KMS-11 (cell line): ENCODE measurements at regions not wholly inside any gene's neighbourhood (a gene's known extent, or its start where the extent isn't known, plus 50 kb on each side); places are given as distances from the start of the nearest gene placed in this dataset.

Experiments
- H2AFZ ChIP-seq: fragments of 200-600 bp; sonication (generic); 2 replicates; pipeline ENCODE4 v1.6.1; 2016; ENCODE audit warnings: antibody characterized with exemption, mixed run types, low read depth
- H3K27ac ChIP-seq: fragments of 200-600 bp; sonication (generic); 2 replicates; pipeline ENCODE4 v1.6.1; 2016; ENCODE audit warnings: mild to moderate bottlenecking, mixed run types
- H3K27me3 ChIP-seq: fragments of 200-600 bp; sonication (generic); 2 replicates; pipeline ENCODE4 v1.6.1; 2017; ENCODE audit warnings: mild to moderate bottlenecking, low read depth, mixed run types, moderate library complexity; ENCODE audit not compliant: insufficient read depth
- H3K36me3 ChIP-seq: fragments of 200-600 bp; sonication (generic); 2 replicates; pipeline ENCODE4 v1.6.1; 2017; ENCODE audit warnings: mild to moderate bottlenecking, mixed run types; ENCODE audit not compliant: insufficient read depth
- H3K4me1 ChIP-seq: fragments of 200-600 bp; sonication (generic); 2 replicates; pipeline ENCODE4 v1.6.1; 2016; ENCODE audit warnings: mild to moderate bottlenecking, low read depth, mixed run types; ENCODE audit not compliant: poor library complexity, severe bottlenecking
- H3K4me2 ChIP-seq: fragments of 200-600 bp; sonication (generic); 2 replicates; pipeline ENCODE4 v1.7.0; 2016; ENCODE audit warnings: mild to moderate bottlenecking, mixed run types
- H3K4me3 ChIP-seq: fragments of 200-600 bp; sonication (generic); IDR thresholded peaks from 2 replicates; pipeline ENCODE4 v1.6.1; 2017; ENCODE audit warnings: low read depth, low read length, mixed read lengths; ENCODE audit not compliant: insufficient read depth
- H3K79me2 ChIP-seq: fragments of 200-600 bp; sonication (generic); 2 replicates; pipeline ENCODE4 v1.6.1; 2016; ENCODE audit warnings: low read depth, mixed run types; ENCODE audit not compliant: insufficient read depth
- H3K9ac ChIP-seq: fragments of 200-600 bp; sonication (generic); 2 replicates; pipeline ENCODE4 v1.6.1; 2016; ENCODE audit warnings: mild to moderate bottlenecking, mixed run types
- H4K20me1 ChIP-seq: fragments of 200-600 bp; sonication (generic); 2 replicates; pipeline ENCODE4 v1.6.1; 2016; ENCODE audit warnings: mild to moderate bottlenecking, mixed run types; ENCODE audit not compliant: insufficient read depth
- TF ChIP-seq, protein P1 (sequence below): fragments of 200-600 bp; sonication (generic); conservative IDR thresholded peaks from 2 replicates; pipeline ENCODE4 v1.6.1; 2017; ENCODE audit warnings: low read depth, mild to moderate bottlenecking, antibody characterized with exemption, low read length, moderate library complexity, mixed read lengths

DNA sequence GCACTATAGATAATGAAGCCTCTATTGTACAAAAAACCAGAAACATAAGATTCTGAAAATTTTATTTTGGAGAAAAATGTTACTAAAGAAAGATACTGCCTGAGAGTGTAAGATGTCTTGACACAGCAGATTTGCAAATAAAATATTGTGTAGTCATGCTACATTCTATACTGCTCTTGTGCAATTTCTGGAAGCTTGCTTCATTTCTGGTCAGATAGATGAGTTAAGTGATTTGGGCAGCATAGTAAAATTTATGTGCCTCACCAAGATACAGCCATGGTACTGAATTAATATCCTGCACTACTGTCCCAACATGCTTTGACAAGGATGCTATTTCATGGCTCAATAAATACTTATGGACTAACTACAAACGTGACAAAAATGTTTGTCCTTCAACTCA, 55.1 kb upstream of the STARD13 start:
- Histone ChIP-seq H3K36me3 (no peaks in the 10 kb centered on the region), H3K4me2 (no peak overlapping the region), H3K79me2 (no peaks in the 10 kb centered on the region), H4K20me1 (no peaks in the 10 kb centered on the region), H3K4me1 (no peaks in the 10 kb centered on the region), H3K9ac (no peak overlapping the region), H2AFZ (no peak overlapping the region), H3K27me3 (no peaks in the 10 kb centered on the region), H3K4me3 (no peak overlapping the region), H3K27ac (no peak overlapping the region)
- TF ChIP-seq, protein P1, sequence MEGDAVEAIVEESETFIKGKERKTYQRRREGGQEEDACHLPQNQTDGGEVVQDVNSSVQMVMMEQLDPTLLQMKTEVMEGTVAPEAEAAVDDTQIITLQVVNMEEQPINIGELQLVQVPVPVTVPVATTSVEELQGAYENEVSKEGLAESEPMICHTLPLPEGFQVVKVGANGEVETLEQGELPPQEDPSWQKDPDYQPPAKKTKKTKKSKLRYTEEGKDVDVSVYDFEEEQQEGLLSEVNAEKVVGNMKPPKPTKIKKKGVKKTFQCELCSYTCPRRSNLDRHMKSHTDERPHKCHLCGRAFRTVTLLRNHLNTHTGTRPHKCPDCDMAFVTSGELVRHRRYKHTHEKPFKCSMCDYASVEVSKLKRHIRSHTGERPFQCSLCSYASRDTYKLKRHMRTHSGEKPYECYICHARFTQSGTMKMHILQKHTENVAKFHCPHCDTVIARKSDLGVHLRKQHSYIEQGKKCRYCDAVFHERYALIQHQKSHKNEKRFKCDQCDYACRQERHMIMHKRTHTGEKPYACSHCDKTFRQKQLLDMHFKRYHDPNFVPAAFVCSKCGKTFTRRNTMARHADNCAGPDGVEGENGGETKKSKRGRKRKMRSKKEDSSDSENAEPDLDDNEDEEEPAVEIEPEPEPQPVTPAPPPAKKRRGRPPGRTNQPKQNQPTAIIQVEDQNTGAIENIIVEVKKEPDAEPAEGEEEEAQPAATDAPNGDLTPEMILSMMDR = no peak

DNA sequence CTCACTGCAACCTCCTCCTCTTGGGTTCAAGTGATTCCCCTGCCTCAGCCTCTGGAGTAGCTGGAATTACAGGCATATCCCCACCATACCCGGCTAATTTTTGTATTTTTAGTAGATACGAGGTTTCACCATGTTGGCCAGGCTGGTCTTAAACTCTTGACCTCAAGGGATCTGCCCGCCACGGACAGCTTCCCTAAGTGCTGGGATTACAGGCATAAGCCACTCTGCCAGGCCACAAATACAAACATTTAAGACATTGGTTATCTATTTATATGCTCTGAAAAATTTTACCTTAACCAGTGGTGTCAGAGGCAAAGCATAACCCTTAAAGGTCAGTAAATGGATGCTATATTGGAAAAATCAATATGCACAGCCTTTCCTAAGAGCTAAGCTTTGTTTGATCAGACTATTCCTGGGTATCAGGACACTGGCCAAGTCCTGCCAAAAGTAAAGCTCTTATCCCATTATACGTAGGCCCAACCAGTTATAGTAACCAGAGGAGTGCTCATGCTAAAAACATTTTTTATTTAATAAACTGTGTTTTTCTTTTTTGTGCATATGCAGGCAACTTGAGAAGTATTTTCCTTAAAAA, 56.4 kb upstream of the STARD13 start:
- Histone ChIP-seq H3K79me2 (no peaks in the 10 kb centered on the region), H3K4me1 (no peaks in the 10 kb centered on the region), H3K4me2 (no peak overlapping the region), H3K27me3 (no peaks in the 10 kb centered on the region), H3K36me3 (no peaks in the 10 kb centered on the region), H2AFZ (no peak overlapping the region), H3K27ac (no peak overlapping the region), H4K20me1 (no peaks in the 10 kb centered on the region), H3K4me3 (no peak overlapping the region), H3K9ac (no peak overlapping the region)
- TF ChIP-seq, protein P1 = no peak

DNA sequence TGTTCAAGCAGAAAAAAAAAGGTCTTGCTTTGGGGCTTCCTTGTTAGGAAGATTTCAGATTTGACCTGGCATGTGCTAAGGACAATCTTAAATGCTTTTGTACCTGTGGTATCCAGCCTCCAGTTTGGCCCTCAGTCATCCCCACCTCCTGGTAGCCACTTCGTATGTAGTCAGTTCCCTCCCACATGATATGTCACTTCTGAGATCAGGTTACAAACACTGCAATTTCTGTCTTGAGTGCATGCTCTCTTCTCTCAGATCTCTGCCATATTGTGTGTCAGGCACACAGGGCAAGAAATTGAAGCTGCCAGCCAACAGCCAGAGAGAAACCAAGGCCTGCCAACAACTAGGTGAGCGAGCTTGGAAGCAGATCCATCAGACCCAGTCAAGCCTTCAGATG, 60.3 kb upstream of the STARD13 start:
- Histone ChIP-seq H3K79me2 (no peaks in the 10 kb centered on the region), H3K4me2 (no peak overlapping the region), H3K36me3 (no peaks in the 10 kb centered on the region), H2AFZ (no peak overlapping the region), H3K27ac (no peak overlapping the region), H4K20me1 (no peaks in the 10 kb centered on the region), H3K4me1 (no peaks in the 10 kb centered on the region), H3K4me3 (no peak overlapping the region), H3K9ac (no peak overlapping the region), H3K27me3 (no peaks in the 10 kb centered on the region)
- TF ChIP-seq, protein P1 = no peak

DNA sequence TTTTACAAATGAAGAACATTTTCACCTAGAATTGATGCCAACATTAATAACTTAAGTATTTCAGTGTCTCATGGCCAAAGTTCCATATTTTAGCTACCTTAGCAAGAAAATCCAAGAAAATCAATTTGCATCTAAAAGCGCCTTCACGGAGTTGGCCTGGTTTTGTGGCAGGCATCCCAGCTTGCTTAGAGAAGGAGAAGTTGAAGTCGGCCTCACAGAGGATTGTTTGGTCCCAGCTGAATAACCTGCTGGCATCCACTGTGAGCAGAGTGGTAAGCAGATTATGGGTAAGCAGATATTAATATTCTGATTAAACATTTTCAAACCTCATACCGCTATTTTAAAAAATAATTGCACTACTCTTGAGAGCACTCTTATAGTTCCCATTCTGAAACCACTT, 62.3 kb upstream of the STARD13 start:
- no peaks in the 10 kb centered on the region for H3K4me1 ChIP-seq
- TF ChIP-seq, protein P1 = no peak
- H4K20me1 ChIP-seq = no peaks in the 10 kb centered on the region
- no peaks in the 10 kb centered on the region for H3K27me3 ChIP-seq
- no peak overlapping the region for H3K4me2 ChIP-seq
- no peak overlapping the region for H3K9ac ChIP-seq
- H2AFZ ChIP-seq = no peak overlapping the region
- no peak overlapping the region for H3K4me3 ChIP-seq
- H3K27ac ChIP-seq = no peak overlapping the region
- no peaks in the 10 kb centered on the region for H3K79me2 ChIP-seq
- no peaks in the 10 kb centered on the region for H3K36me3 ChIP-seq
